ENCODE measurements at regions not wholly inside any gene's neighbourhood (a gene's known extent, or its start where the extent isn't known, plus 50 kb on each side); places are given as distances from the start of the nearest gene placed in this dataset.
A peak's percentile ranks its signal among the peaks of the same experiment; 100 is the strongest.

DNA sequence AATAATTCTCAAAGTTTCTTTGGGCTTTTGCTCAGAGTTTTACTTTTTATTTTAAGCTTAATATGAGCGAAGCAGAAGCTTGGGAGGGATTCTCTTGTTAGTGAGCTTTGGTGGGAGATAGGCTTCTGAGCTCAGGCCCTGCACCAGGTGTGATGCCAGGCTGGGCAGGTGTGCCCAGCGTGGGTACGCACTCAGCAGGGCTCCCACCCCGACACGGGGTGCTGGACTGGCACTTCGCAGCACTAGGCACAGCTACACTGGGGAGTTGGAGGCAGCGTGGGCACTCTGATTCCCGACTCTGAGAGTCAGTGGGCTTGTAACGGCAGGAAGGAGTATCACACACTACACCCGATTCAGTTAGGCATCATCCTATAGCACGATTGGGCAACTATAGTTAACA lies 244.0 kb downstream of the KLF13 start:
- Histone ChIP-seq H3K79me2 (no peaks in the 10 kb centered on the region), H3K9me2 (replicated peaks; ENCODE audit: insufficient read depth) (no peaks in the 10 kb centered on the region), H3K27me3 (no peaks in the 10 kb centered on the region), H3K4me1 (ENCODE audit: insufficient read depth) (no peaks in the 10 kb centered on the region), H3K27ac (no peak overlapping the region), H2AFZ (no peak overlapping the region), H4K20me1 (ENCODE audit: insufficient read depth, poor library complexity, severe bottlenecking) (no peaks in the 10 kb centered on the region), H3K9me3 (ENCODE audit: low read depth) (no peaks in the 10 kb centered on the region), H3K4me3 (no peak overlapping the region), H3K36me3 (replicated peaks; ENCODE audit: insufficient read depth, low read depth) (no peaks in the 10 kb centered on the region), H3K4me2 (no peak overlapping the region)
- TF ChIP-seq CTCF (IDR thresholded peaks at IDR 0.05; ENCODE audit: poor library complexity) = no peak
- 92% methylated on average over 11 of the region's 11 CpGs for WGBS (ENCODE audit: low lambda C conversion rate, missing lambda C conversion rate)
- no peak for DNase-seq (ENCODE audit: low spot score)

DNA sequence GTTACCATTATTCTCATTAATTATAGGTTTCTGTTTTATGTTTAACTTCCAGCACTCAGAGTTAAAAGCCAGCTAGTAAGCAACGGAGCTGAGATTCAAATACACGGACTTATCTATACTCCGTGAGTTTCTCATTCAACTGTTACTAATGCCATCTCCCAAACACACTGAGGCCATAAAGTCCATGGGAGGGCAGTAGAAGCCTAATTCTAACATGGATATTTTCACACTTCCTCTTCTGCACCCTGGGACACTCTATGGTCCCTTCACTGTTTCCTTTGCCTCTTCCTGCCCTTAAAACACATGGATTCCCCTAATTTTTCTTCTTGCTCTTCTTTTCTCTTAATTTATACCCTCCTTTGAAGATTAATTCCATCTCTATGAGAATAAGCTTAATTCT lies 245.0 kb downstream of the KLF13 start:
- Histone ChIP-seq H3K9me3 (ENCODE audit: low read depth) (no peaks in the 10 kb centered on the region), H3K4me1 (ENCODE audit: insufficient read depth) (no peaks in the 10 kb centered on the region), H3K27ac (no peak overlapping the region), H3K4me3 (no peak overlapping the region), H4K20me1 (ENCODE audit: insufficient read depth, poor library complexity, severe bottlenecking) (no peaks in the 10 kb centered on the region), H3K27me3 (no peaks in the 10 kb centered on the region), H3K4me2 (no peak overlapping the region), H3K79me2 (no peaks in the 10 kb centered on the region), H2AFZ (no peak overlapping the region), H3K9me2 (replicated peaks; ENCODE audit: insufficient read depth) (no peaks in the 10 kb centered on the region), H3K36me3 (replicated peaks; ENCODE audit: insufficient read depth, low read depth) (no peaks in the 10 kb centered on the region)
- TF ChIP-seq CTCF (IDR thresholded peaks at IDR 0.05; ENCODE audit: poor library complexity) = peak; percentile 29
- TF ChIP-seq EZH2 (IDR thresholded peaks at IDR 0.05; ENCODE audit: borderline replicate concordance) = no peak
- 58% methylated on average over 3 of the region's 3 CpGs for WGBS (ENCODE audit: low lambda C conversion rate, missing lambda C conversion rate)
- no peak for DNase-seq (ENCODE audit: low spot score)

GRCh38 chr15:31573759-31574158 lies 247.1 kb downstream of the KLF13 start:
- 96% methylated on average over 3 of the region's 3 CpGs for WGBS (ENCODE audit: low lambda C conversion rate, missing lambda C conversion rate)
- no peak overlapping the region for H2AFZ ChIP-seq
- H3K9me3 ChIP-seq (ENCODE audit: low read depth) = no peaks in the 10 kb centered on the region
- no peaks in the 10 kb centered on the region for H3K27me3 ChIP-seq
- no peaks in the 10 kb centered on the region for H4K20me1 ChIP-seq (ENCODE audit: insufficient read depth, poor library complexity, severe bottlenecking)
- no peaks in the 10 kb centered on the region for H3K9me2 ChIP-seq (replicated peaks; ENCODE audit: insufficient read depth)
- no peaks in the 10 kb centered on the region for H3K79me2 ChIP-seq
- H3K4me3 ChIP-seq = no peak overlapping the region
- TF ChIP-seq EZH2phosphoT487 (IDR thresholded peaks at IDR 0.05; ENCODE audit: low read depth, severe bottlenecking, unreplicated experiment) (no peak), EZH2 (IDR thresholded peaks at IDR 0.05; ENCODE audit: borderline replicate concordance) (no peak), CTCF (IDR thresholded peaks at IDR 0.05; ENCODE audit: poor library complexity) (no peak)
- DNase-seq (ENCODE audit: low spot score) = no peak
- no peaks in the 10 kb centered on the region for H3K4me1 ChIP-seq (ENCODE audit: insufficient read depth)
- H3K4me2 ChIP-seq = no peak overlapping the region
- no peak overlapping the region for H3K27ac ChIP-seq
- H3K36me3 ChIP-seq (replicated peaks; ENCODE audit: insufficient read depth, low read depth) = no peaks in the 10 kb centered on the region

GRCh38 chr15:31574766-31575165 lies 248.1 kb downstream of the KLF13 start:
- no peak for DNase-seq (ENCODE audit: low spot score)
- Histone ChIP-seq H3K36me3 (replicated peaks; ENCODE audit: insufficient read depth, low read depth) (no peaks in the 10 kb centered on the region), H4K20me1 (ENCODE audit: insufficient read depth, poor library complexity, severe bottlenecking) (no peaks in the 10 kb centered on the region), H3K9me2 (replicated peaks; ENCODE audit: insufficient read depth) (no peaks in the 10 kb centered on the region), H3K9me3 (ENCODE audit: low read depth) (no peaks in the 10 kb centered on the region), H3K27me3 (no peaks in the 10 kb centered on the region), H3K79me2 (no peaks in the 10 kb centered on the region), H2AFZ (no peak overlapping the region), H3K4me1 (ENCODE audit: insufficient read depth) (no peaks in the 10 kb centered on the region), H3K27ac (no peak overlapping the region), H3K4me2 (no peak overlapping the region), H3K4me3 (no peak overlapping the region)
- no peak for TF ChIP-seq EZH2 (IDR thresholded peaks at IDR 0.05; ENCODE audit: borderline replicate concordance)
- TF ChIP-seq CTCF (IDR thresholded peaks at IDR 0.05; ENCODE audit: poor library complexity) = no peak
- no peak for TF ChIP-seq EZH2phosphoT487 (IDR thresholded peaks at IDR 0.05; ENCODE audit: low read depth, severe bottlenecking, unreplicated experiment)
- WGBS (ENCODE audit: low lambda C conversion rate, missing lambda C conversion rate) = 21% methylated on average over 1 of the region's 1 CpG

Data from hepatocyte (in vitro differentiated cells).